ENCODE measurements at regions not wholly inside any gene's neighbourhood (a gene's known extent, or its start where the extent isn't known, plus 50 kb on each side); places are given as distances from the start of the nearest gene placed in this dataset.

- no peak for TF ChIP-seq ZFX (IDR thresholded peaks at IDR 0.05)
- TF ChIP-seq CTCF (conservative IDR thresholded peaks at IDR 0.05), result no peak
- H3K27ac ChIP-seq, result no peak overlapping the region
These were observed 1495.8 kb downstream of the EFNA5 start for GRCh38 chr5:106174903-106175302.

- TF ChIP-seq ZFX (IDR thresholded peaks at IDR 0.05), result no peak
- no peak for TF ChIP-seq CTCF (conservative IDR thresholded peaks at IDR 0.05)
- H3K27ac ChIP-seq, result no peak overlapping the region
These were observed 1497.8 kb downstream of the EFNA5 start for GRCh38 chr5:106172681-106173532.

GRCh38 chr5:106171708-106172107 lies 1499.0 kb downstream of the EFNA5 start:
- TF ChIP-seq CTCF (conservative IDR thresholded peaks at IDR 0.05) (no peak), ZFX (IDR thresholded peaks at IDR 0.05) (no peak)
- no peak overlapping the region for H3K27ac ChIP-seq

GRCh38 chr5:106171132-106171531 lies 1499.6 kb downstream of the EFNA5 start:
- no peak for TF ChIP-seq CTCF (conservative IDR thresholded peaks at IDR 0.05)
- TF ChIP-seq ZFX (IDR thresholded peaks at IDR 0.05), result no peak
- no peak overlapping the region for H3K27ac ChIP-seq

GRCh38 chr5:106167766-106168165 lies 1503.0 kb downstream of the EFNA5 start:
- TF ChIP-seq ZFX (IDR thresholded peaks at IDR 0.05) (no peak), CTCF (conservative IDR thresholded peaks at IDR 0.05) (no peak)
- no peak overlapping the region for H3K27ac ChIP-seq

- H3K27ac ChIP-seq, result no peak overlapping the region
- TF ChIP-seq ZFX (IDR thresholded peaks at IDR 0.05), result no peak
- no peak for TF ChIP-seq CTCF (conservative IDR thresholded peaks at IDR 0.05)
These were observed 1507.5 kb downstream of the EFNA5 start for GRCh38 chr5:106163233-106163632.

- TF ChIP-seq ZFX (IDR thresholded peaks at IDR 0.05) (no peak), CTCF (conservative IDR thresholded peaks at IDR 0.05) (no peak)
- H3K27ac ChIP-seq, result no peak overlapping the region
These were observed 1511.1 kb downstream of the EFNA5 start for GRCh38 chr5:106159616-106160015.
